ENCODE measurements at regions not wholly inside any gene's neighbourhood (a gene's known extent, or its start where the extent isn't known, plus 50 kb on each side); places are given as distances from the start of the nearest gene placed in this dataset.
"Not testable (repeated sequence)": the region's sequence is repeated elsewhere in the genome, so short reads cannot be mapped to it uniquely, and the experiment has no call there.

DNA sequence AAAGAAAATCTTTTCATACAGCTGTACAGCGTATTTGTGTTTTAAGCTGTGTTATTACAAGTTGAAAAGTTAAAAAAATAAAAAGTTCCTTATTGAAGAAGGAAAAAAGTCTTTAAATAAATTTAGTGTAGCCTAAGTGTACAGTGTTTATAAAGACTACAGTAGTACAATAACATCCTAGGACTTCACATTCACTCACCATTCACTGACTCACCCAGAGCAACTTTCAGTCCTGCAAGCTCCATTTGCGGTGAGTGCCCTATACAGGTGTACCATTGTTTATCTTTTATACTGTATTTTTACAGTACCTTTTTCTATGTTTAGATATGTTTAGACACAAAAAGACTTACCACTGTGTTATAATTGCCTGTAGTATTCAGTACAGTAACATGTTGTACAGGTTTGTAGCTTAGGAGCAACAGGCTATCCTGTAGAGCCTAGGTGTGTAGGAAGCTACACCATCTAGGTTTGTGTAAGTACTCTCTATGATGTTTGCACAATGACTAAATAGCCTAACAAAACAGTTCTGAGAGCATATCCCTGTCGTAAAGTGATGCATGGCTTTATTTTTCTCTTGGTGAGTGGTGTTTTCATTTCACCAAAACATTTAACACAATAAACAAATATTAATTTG is 275.2 kb downstream of the DACT1 start:
- H3K4me2 ChIP-seq = no peak overlapping the region
- TF ChIP-seq Cebpa-rat (IDR thresholded peaks at IDR 0.05) = no peak
- no peaks in the 10 kb centered on the region for H3K9me3 ChIP-seq (replicated peaks in 1 of 11)
- H3K27me3 ChIP-seq = no peaks in the 10 kb centered on the region
- no peaks in the 10 kb centered on the region for H3K36me3 ChIP-seq
- no peak overlapping the region for H3K4me3 ChIP-seq
- no peaks in the 10 kb centered on the region for H3K4me1 ChIP-seq
- no peak overlapping the region for H3K27ac ChIP-seq
- H3K9ac ChIP-seq = no peak overlapping the region
- no peaks in the 10 kb centered on the region for H4K20me1 ChIP-seq

DNA sequence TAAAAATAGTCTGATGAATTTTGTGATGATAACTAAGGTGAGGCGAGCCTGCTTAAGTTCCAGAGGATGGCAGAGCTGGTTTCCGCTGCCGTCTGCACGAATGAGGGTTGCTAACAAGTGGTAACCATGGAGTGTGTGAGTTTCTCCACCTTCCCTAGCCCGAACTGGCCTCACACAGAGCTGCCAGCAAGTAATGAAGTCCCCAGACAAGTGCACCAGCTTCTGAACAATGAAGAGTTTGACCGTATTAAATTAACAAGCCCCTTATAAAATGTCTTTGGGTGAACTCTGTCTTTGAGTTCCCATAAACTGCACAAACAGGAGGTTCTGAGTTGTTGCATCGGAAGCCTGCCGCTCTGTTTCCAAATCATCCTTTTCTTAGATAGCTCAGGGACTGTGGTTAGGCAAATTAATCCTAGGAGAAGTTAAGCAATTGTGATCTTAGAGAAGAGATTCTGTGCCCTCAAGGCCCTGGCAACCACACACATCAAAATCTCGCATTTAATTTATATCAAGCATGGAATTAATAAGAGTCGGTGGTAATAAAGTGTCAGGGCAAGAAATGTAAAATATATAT is 274.1 kb upstream of the DAAM1 start:
- H3K36me3 ChIP-seq = no peaks in the 10 kb centered on the region
- no peak overlapping the region for H3K27ac ChIP-seq
- H3K9me3 ChIP-seq (replicated peaks in 1 of 11) = no peaks in the 10 kb centered on the region
- no peak overlapping the region for H3K9ac ChIP-seq
- no peaks in the 10 kb centered on the region for H4K20me1 ChIP-seq
- H3K4me3 ChIP-seq = no peak overlapping the region
- TF ChIP-seq Cebpa-rat (IDR thresholded peaks at IDR 0.05) = no peak
- no peaks in the 10 kb centered on the region for H3K27me3 ChIP-seq
- H3K4me2 ChIP-seq = no peak overlapping the region
- no peaks in the 10 kb centered on the region for H3K4me1 ChIP-seq

DNA sequence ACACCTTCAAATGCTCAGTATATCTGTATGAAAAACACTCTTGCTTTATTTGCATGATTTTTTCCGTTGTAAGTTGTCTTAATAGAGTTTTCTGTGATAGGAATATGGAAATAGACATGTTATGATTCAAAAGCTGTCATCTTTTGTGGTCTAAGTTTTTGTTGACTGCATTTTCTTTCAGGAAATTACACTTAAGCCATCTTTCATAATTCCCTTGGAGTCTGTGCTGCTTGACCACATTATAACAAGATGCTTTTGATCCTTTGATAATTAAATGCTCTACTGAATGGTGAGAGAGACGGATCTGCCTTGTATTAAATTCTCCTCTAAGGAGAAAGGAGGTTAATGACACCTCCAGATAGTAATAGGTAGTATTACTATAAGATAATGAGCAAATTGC is 272.8 kb upstream of the DAAM1 start:
- no peak overlapping the region for H3K4me3 ChIP-seq
- H3K27ac ChIP-seq = no peak overlapping the region
- H3K36me3 ChIP-seq = no peaks in the 10 kb centered on the region
- no peak for TF ChIP-seq Cebpa-rat (IDR thresholded peaks at IDR 0.05)
- no peaks in the 10 kb centered on the region for H3K27me3 ChIP-seq
- H3K9me3 ChIP-seq (replicated peaks in 1 of 11) = no peaks in the 10 kb centered on the region
- H3K4me1 ChIP-seq = no peaks in the 10 kb centered on the region
- no peak overlapping the region for H3K4me2 ChIP-seq
- no peak overlapping the region for H3K9ac ChIP-seq
- H4K20me1 ChIP-seq = no peaks in the 10 kb centered on the region

DNA sequence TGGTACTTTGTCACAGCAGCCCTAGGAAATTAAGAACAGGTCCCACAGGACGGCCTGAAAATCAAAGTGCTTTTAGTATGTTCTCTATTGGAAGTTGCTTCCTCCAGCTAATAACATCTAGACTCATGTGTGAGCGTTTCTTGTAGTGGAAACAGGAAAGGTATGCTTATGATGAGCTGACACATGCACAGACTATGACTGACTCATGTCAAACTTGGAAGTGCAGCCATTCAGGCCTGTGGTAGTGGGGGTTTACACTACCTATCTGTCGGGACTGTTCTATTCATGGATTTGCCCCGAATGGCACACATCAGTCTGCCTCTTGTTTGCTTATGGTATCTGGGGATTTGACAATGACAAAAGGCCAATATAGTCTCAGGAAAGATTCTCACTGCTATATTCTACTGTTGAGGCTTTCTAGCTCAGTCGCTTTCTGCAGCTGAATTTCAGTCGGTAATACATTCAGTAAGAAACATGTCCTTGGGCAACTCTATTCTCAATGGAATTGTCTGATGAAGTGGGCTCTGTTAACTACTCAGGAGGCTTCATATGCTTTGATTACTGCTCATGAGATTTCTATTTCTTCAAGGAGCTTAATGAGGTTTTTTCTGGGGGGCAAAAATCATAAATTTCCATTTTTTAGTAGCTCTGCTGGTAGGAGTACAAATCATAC is 270.3 kb upstream of the DAAM1 start:
- H3K27ac ChIP-seq = no peak overlapping the region
- peaks cover 0 to 3% (median 0%) of the 10 kb centered on the region in 11 experiments; a peak in 1 of 22 replicates for H3K9me3 ChIP-seq (replicated peaks in 1 of 11)
- H3K4me2 ChIP-seq = no peak overlapping the region
- H4K20me1 ChIP-seq = no peaks in the 10 kb centered on the region
- H3K9ac ChIP-seq = no peak overlapping the region
- no peaks in the 10 kb centered on the region for H3K27me3 ChIP-seq
- no peak for TF ChIP-seq Cebpa-rat (IDR thresholded peaks at IDR 0.05)
- H3K4me3 ChIP-seq = no peak overlapping the region
- H3K36me3 ChIP-seq = no peaks in the 10 kb centered on the region
- H3K4me1 ChIP-seq = no peaks in the 10 kb centered on the region

DNA sequence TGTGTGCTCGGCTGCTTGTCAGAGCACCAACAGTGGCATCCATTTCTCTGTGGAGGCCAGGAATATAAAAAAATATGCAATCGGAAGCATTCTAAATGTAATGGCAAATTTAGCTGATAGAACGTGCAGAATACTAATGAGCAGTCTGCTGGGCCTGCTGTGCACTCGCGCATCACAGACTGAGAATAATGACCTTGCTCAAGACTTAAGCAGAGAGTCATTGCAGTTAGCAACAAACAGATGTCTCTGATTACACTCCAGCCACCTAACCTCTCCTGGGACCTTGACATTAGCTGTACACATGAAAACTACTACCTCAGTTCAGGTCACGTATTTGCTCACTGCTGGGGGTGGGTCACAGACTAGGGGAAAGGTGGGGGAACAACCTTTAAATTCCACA is 269.2 kb upstream of the DAAM1 start:
- Histone ChIP-seq H3K4me2 (no peak overlapping the region), H3K4me3 (no peak overlapping the region), H3K9me3 (replicated peaks in 1 of 11) (peaks cover 0 to 5% (median 0%) of the 10 kb centered on the region in 11 experiments; a peak in 2 of 22 replicates), H3K27me3 (no peaks in the 10 kb centered on the region), H4K20me1 (no peaks in the 10 kb centered on the region), H3K4me1 (no peaks in the 10 kb centered on the region), H3K9ac (no peak overlapping the region), H3K36me3 (no peaks in the 10 kb centered on the region), H3K27ac (no peak overlapping the region)
- no peak for TF ChIP-seq Cebpa-rat (IDR thresholded peaks at IDR 0.05)

DNA sequence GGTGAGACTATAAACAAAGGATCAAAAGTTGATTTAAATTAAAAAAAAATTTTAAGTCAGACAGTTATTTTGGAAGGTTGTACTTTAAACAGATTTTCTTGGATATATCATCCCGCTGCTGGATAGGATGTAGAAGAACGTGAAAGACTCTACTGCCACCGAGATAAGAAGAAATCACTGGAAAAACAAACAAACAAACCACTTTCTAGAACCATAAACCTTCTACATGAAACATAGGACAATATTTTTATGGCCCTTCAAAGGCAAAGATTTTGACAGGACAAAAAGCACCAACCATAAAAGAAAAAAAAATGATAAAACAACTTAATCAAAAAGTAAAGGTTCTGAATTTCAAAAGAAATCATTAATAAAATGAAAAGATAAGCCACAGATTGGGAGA is 268.2 kb upstream of the DAAM1 start:
- no peak overlapping the region for H3K4me2 ChIP-seq
- TF ChIP-seq Cebpa-rat (IDR thresholded peaks at IDR 0.05) = no peak

DNA sequence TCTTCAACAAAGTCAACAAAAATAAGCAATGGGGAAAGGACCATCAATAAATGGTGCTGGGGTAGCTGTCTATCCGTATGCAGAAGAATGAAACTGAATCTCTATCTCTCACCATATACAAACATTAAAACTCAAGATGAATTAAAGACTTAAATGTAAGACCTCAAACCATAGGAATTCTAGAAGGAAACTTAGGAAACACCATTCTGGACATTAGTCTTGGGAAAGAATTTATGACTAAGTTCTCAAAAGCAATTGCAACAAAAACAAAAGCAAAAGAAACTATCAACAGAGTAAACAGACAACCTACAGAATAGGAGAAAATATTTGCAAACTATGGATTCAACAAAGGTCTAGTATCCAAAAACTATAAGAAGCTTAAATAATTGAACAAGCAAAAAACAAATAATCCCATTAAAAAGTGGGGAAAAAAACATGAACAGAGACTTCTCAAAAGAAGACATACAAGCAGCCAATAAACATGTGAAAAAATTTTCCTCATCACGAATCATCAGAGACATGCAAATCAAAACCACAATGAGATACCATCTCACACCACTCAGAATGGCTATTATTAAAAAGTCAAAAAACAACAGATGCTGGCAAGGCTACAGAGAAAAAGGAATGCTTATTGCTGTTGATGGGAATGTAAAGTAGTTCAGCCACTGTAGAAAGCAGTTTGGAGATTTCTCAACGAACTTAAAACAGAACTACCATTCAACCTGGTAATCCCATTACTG is 266.1 kb upstream of the DAAM1 start:
- not testable (repeated sequence) for H3K36me3 ChIP-seq; H4K20me1 ChIP-seq; H3K27me3 ChIP-seq; H3K4me3 ChIP-seq; H3K9ac ChIP-seq; H3K4me1 ChIP-seq; H3K4me2 ChIP-seq; H3K9me3 ChIP-seq (replicated peaks in 1 of 11); H3K27ac ChIP-seq

More for the DNA sequence above, 268.2 kb upstream of the DAAM1 start:
- H3K9me3 ChIP-seq (replicated peaks in 1 of 11) = peaks cover 0 to 5% (median 0%) of the 10 kb centered on the region in 11 experiments; a peak in 2 of 22 replicates
- no peak overlapping the region for H3K27ac ChIP-seq
- H3K27me3 ChIP-seq = no peaks in the 10 kb centered on the region
- no peak overlapping the region for H3K9ac ChIP-seq
- H3K4me3 ChIP-seq = no peak overlapping the region
- H4K20me1 ChIP-seq = no peaks in the 10 kb centered on the region
- no peaks in the 10 kb centered on the region for H3K4me1 ChIP-seq
- no peaks in the 10 kb centered on the region for H3K36me3 ChIP-seq

DNA sequence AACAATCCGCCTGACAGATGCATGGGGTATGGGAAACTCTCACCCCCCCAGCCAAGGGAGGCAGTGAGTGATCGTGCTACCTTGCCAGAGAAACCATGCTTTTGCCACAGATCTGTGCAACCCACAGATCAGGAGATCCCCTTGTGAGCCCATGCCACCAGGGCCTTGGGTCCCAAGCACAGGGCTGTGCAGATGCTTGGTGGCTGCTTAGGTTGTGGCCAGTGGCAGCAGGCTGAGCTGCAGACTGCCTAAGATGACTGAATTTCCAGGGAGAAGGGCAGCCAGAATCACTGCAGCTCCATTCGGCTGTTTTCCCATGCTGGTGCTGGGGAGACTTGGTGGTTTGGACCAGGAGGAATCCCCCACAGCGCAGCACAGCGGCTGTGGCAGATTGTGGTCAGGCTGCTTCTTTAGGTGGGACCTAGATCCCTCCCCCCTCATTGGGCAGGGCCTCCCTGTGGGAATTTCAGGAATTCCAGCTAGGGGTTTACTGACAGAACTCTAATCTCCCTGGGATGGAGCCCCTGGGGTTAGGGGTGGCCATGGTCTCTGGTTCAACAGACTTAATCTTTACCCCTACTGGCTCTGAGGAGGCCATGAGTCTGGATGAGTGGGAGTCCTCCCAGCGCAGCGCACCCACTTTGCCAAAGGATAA is 264.6 kb upstream of the DAAM1 start:
- Histone ChIP-seq H3K4me3 (no peak overlapping the region), H3K27ac (no peak overlapping the region), H3K36me3 (no peaks in the 10 kb centered on the region), H3K9ac (no peak overlapping the region), H3K27me3 (no peaks in the 10 kb centered on the region), H3K4me1 (no peaks in the 10 kb centered on the region), H4K20me1 (no peaks in the 10 kb centered on the region), H3K9me3 (replicated peaks in 1 of 11) (peaks cover 0 to 5% (median 0%) of the 10 kb centered on the region in 11 experiments; a peak in 2 of 22 replicates), H3K4me2 (no peak overlapping the region)
- TF ChIP-seq Cebpa-rat (IDR thresholded peaks at IDR 0.05) = no peak

DNA sequence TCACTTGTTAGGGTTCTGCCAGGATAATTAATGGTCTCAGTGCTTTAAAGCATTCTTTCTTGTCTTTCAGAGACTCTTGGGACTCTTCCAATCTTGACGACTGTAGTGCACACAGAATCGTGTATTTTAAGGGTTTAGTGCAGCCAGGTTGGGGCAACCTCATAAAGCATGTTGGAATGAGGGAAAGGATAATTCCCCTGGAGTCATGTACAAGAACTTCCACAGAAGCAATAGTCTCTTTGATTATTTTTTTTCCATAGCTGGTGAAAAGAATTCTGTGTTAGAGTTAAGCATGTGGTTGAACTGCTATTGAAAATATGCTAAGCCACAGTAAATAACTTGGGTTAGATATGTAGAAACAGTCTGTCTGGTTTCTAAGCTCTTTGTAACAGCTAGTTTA is 246.8 kb upstream of the DAAM1 start:
- no peak overlapping the region for H3K4me3 ChIP-seq
- peaks cover 5 to 22% (median 11%) of the 10 kb centered on the region in 11 experiments; a peak in 21 of 22 replicates for H3K9me3 ChIP-seq (replicated peaks in 1 of 11)
- no peaks in the 10 kb centered on the region for H4K20me1 ChIP-seq
- H3K27me3 ChIP-seq = no peaks in the 10 kb centered on the region
- H3K27ac ChIP-seq = no peak overlapping the region
- H3K4me2 ChIP-seq = no peak overlapping the region
- H3K4me1 ChIP-seq = peaks cover 0 to 6% (median 0%) of the 10 kb centered on the region in 10 experiments; a peak in 1 of 20 replicates
- no peaks in the 10 kb centered on the region for H3K36me3 ChIP-seq
- TF ChIP-seq Cebpa-rat (IDR thresholded peaks at IDR 0.05) = no peak
- H3K9ac ChIP-seq = no peak overlapping the region
